ENCODE measurements at regions not wholly inside any gene's neighbourhood (a gene's known extent, or its start where the extent isn't known, plus 50 kb on each side); places are given as distances from the start of the nearest gene placed in this dataset.

GRCh38 chr6:11480541-11480940, 57.0 kb upstream of the TMEM170B start:
- no peak for DNase-seq (ENCODE audit: low spot score)
- Histone ChIP-seq H3K9me3 (no peaks in the 10 kb centered on the region), H3K27ac (no peak overlapping the region), H3K27me3 (no peaks in the 10 kb centered on the region), H3K36me3 (no peaks in the 10 kb centered on the region), H3K4me1 (no peaks in the 10 kb centered on the region), H3K4me3 (no peak overlapping the region)
- TF ChIP-seq CTCF (IDR thresholded peaks at IDR 0.05) = no peak

DNA sequence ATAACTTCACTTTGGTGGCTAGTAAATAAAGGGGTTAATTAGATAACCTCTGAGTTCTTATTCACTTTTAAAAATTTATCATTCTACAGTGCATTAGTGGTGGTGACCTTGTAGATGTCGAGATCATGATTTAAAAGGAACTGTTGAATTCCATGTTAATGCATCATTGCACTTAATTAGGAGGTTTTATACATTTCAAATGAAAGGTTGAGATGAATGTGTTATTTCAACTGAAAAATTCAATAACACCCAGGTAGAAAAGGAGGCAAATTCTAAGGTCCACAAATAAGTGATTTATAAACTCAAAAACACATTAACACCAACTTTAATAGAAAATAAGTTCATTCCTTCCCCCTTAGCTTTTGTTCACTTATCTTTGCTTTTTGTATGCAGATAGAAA, 58.3 kb upstream of the TMEM170B start:
- no peak for DNase-seq (ENCODE audit: low spot score)
- no peaks in the 10 kb centered on the region for H3K9me3 ChIP-seq
- TF ChIP-seq CTCF (IDR thresholded peaks at IDR 0.05) = no peak
- no peaks in the 10 kb centered on the region for H3K36me3 ChIP-seq
- no peaks in the 10 kb centered on the region for H3K27me3 ChIP-seq
- H3K4me3 ChIP-seq = no peak overlapping the region
- H3K27ac ChIP-seq = no peak overlapping the region
- H3K4me1 ChIP-seq = no peaks in the 10 kb centered on the region

- no peak overlapping the region for H3K4me3 ChIP-seq
- no peaks in the 10 kb centered on the region for H3K36me3 ChIP-seq
- no peaks in the 10 kb centered on the region for H3K4me1 ChIP-seq
- no peak for TF ChIP-seq CTCF (IDR thresholded peaks at IDR 0.05)
- no peak for DNase-seq (ENCODE audit: low spot score)
- no peaks in the 10 kb centered on the region for H3K27me3 ChIP-seq
- no peak overlapping the region for H3K27ac ChIP-seq
- no peaks in the 10 kb centered on the region for H3K9me3 ChIP-seq
These were observed 59.0 kb upstream of the TMEM170B start for GRCh38 chr6:11478586-11478985.

- no peak for DNase-seq (ENCODE audit: low spot score)
- no peaks in the 10 kb centered on the region for H3K4me1 ChIP-seq
- no peaks in the 10 kb centered on the region for H3K27me3 ChIP-seq
- no peak for TF ChIP-seq CTCF (IDR thresholded peaks at IDR 0.05)
- H3K36me3 ChIP-seq = no peaks in the 10 kb centered on the region
- H3K4me3 ChIP-seq = no peak overlapping the region
- no peaks in the 10 kb centered on the region for H3K9me3 ChIP-seq
- no peak overlapping the region for H3K27ac ChIP-seq
These were observed 62.5 kb upstream of the TMEM170B start for GRCh38 chr6:11475016-11475415.

DNA sequence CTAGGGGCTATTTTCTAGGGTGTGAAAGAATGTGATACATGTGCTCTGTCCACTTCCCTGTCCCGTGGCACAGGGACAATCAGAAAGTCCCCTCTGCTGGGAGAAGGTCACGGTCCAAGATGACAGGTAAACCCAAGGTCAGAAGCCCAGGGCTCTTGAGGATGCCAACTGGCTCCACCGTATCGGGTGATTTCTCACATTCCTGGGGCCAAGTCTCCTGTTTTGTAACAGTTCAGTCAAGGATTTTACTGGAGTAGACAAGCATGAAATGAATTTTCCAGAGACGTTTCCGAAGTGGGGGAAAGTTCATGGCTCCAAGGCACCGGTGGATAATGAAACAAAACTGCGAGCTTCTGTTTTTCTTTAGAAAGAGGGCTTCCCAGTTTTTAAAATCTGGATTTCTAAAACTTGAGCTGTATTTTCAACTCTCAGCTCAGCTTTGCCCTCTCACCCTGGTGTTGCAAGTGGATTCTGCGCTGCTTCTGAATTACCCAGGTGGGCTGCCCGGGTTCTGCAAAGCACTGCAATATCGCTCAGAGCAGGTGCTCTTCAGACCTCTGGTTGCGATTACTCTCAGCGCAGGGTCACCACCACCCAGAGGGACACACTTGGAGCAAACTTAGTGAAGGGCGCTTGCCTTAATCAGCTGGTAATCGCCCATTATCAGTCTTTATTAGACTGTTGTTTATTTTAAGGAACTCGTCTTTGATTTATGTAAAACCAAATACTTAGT, 64.4 kb upstream of the TMEM170B start:
- DNase-seq (ENCODE audit: low spot score) = no peak
- H3K36me3 ChIP-seq = no peaks in the 10 kb centered on the region
- H3K27ac ChIP-seq = peak overlapping the region in 1 of 2 donors; percentile 23
- no peaks in the 10 kb centered on the region for H3K4me1 ChIP-seq
- H3K27me3 ChIP-seq = no peaks in the 10 kb centered on the region
- H3K9me3 ChIP-seq = no peaks in the 10 kb centered on the region
- peak overlapping the region in 1 of 2 donors; percentile 2 for H3K4me3 ChIP-seq
- no peak for TF ChIP-seq CTCF (IDR thresholded peaks at IDR 0.05)

DNA sequence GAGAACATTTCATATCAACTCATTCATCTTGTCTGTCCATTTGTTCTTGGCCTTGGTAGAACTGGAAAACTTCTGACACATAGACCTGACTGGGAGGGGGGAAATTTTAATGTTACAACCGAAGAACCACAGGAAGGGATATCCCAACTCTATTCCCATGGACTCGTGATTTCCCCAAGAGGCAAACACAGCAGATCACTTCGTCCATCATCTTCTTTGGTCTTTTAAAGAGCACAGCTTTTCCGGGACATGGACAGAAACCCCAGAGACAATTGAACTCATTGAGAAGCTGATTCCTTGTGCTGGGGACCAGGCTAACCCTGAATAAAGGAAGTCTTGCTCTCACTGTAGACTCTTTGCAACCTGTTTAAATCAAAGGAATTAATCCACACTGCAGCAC, 66.3 kb upstream of the TMEM170B start:
- TF ChIP-seq CTCF (IDR thresholded peaks at IDR 0.05) = no peak
- H3K27me3 ChIP-seq = no peaks in the 10 kb centered on the region
- DNase-seq (ENCODE audit: low spot score) = no peak

More for the DNA sequence above, 66.3 kb upstream of the TMEM170B start:
- no peak overlapping the region for H3K4me3 ChIP-seq
- H3K36me3 ChIP-seq = no peaks in the 10 kb centered on the region
- H3K9me3 ChIP-seq = no peaks in the 10 kb centered on the region
- H3K27ac ChIP-seq = no peak overlapping the region
- no peaks in the 10 kb centered on the region for H3K4me1 ChIP-seq

All from right atrium auricular region (tissue), 2 donors.